SK-N-SH treated with all-trans-retinoic acid at 6 μM for 48 hours (cell line): ENCODE measurements at regions not wholly inside any gene's neighbourhood (a gene's known extent, or its start where the extent isn't known, plus 50 kb on each side); places are given as distances from the start of the nearest gene placed in this dataset.

Experiments
- CREB5 ChIP-seq: fragments of 250-450 bp; sonication (Bioruptor Pico); IDR thresholded peaks from 2 replicates; pipeline ENCODE4 v1.5.1; 2020; ENCODE audit warnings: low read depth, mild to moderate bottlenecking, moderate library complexity
- CSRNP3 ChIP-seq: fragments of 250-450 bp; sonication (Bioruptor Pico); IDR thresholded peaks from 2 replicates; pipeline ENCODE4 v1.5.1; 2021; ENCODE audit warnings: mild to moderate bottlenecking, moderate library complexity
- OSR1 ChIP-seq: fragments of 250-450 bp; sonication (Bioruptor Pico); IDR thresholded peaks from 2 replicates; pipeline ENCODE4 v1.8.0; 2022; ENCODE audit warnings: moderate library complexity, mild to moderate bottlenecking, inconsistent platforms
- POU6F1 ChIP-seq: fragments of 250-450 bp; sonication (Bioruptor Pico); IDR thresholded peaks from 2 replicates; pipeline ENCODE4 v1.8.0; 2021; ENCODE audit warnings: low read depth, mild to moderate bottlenecking, moderate library complexity, borderline replicate concordance
- SNAI2 ChIP-seq: fragments of 250-450 bp; sonication (Bioruptor Pico); IDR thresholded peaks from 2 replicates; pipeline ENCODE4 v1.5.0; 2020; ENCODE audit warnings: mild to moderate bottlenecking, moderate library complexity
- TCF4 ChIP-seq: fragments of 250-450 bp; sonication (Bioruptor Pico); IDR thresholded peaks from 2 replicates; pipeline ENCODE4 v1.8.0; 2021; ENCODE audit warnings: mild to moderate bottlenecking, moderate library complexity, borderline replicate concordance
- TOX ChIP-seq: fragments of 250-450 bp; sonication (Bioruptor Pico); IDR thresholded peaks from 2 replicates; pipeline ENCODE4 v1.8.0; 2021; ENCODE audit warnings: mild to moderate bottlenecking, moderate library complexity, borderline replicate concordance
- TSHZ2 ChIP-seq: fragments of 250-450 bp; sonication (Bioruptor Pico); IDR thresholded peaks from 2 replicates; pipeline ENCODE4 v1.5.0; 2020; ENCODE audit warnings: mild to moderate bottlenecking, moderate library complexity
- ZFP30 ChIP-seq: fragments of 450-650 bp; formaldehyde crosslinking; IDR thresholded peaks from 2 replicates; pipeline ENCODE4 v1.5.0; 2022; ENCODE audit warnings: mild to moderate bottlenecking, moderate library complexity
- ZNF565 ChIP-seq: fragments of 450-650 bp; formaldehyde crosslinking; conservative IDR thresholded peaks from 2 replicates; pipeline ENCODE4 v1.5.0; 2020; ENCODE audit warnings: low read depth, mild to moderate bottlenecking, moderate library complexity
- ZNF70 ChIP-seq: fragments of 450-650 bp; formaldehyde crosslinking; IDR thresholded peaks from 2 replicates; pipeline ENCODE4 v1.5.0; 2020; ENCODE audit warnings: mild to moderate bottlenecking, moderate library complexity

- TF ChIP-seq TCF4 (CRISPR knock-in tag) = no peak
- TF ChIP-seq POU6F1 (CRISPR knock-in tag) = no peak
- no peak for TF ChIP-seq CSRNP3
- no peak for TF ChIP-seq ZFP30 (CRISPR knock-in tag)
- TF ChIP-seq OSR1 (CRISPR knock-in tag) = no peak
- no peak for TF ChIP-seq SNAI2 (CRISPR knock-in tag)
- TF ChIP-seq TSHZ2 (CRISPR knock-in tag) = no peak
- no peak for TF ChIP-seq ZNF70
- no peak for TF ChIP-seq ZNF565
- no peak for TF ChIP-seq CREB5 (CRISPR knock-in tag)
- TF ChIP-seq TOX = no peak
Measured at GRCh38 chr14:101118233-101118632, 214.7 kb upstream of the RTL1 start.
